ENCODE measurements at regions not wholly inside any gene's neighbourhood (a gene's known extent, or its start where the extent isn't known, plus 50 kb on each side); places are given as distances from the start of the nearest gene placed in this dataset.

- no peaks in the 10 kb centered on the region for H3K4me1 ChIP-seq
- no peaks in the 10 kb centered on the region for H3K9me3 ChIP-seq
- H3K4me3 ChIP-seq, result no peak overlapping the region
- no peak overlapping the region for H3K27ac ChIP-seq
- H3K36me3 ChIP-seq, result no peaks in the 10 kb centered on the region
- H3K27me3 ChIP-seq, result no peaks in the 10 kb centered on the region
- TF ChIP-seq POLR2A (IDR thresholded peaks at IDR 0.05) (no peak), POLR2AphosphoS5 (IDR thresholded peaks at IDR 0.05) (no peak), EP300 (IDR thresholded peaks at IDR 0.05) (no peak), CTCF (IDR thresholded peaks at IDR 0.05) (no peak)
- ATAC-seq, result no peak
Measured at GRCh38 chr2:49798570-49798969, 644.3 kb upstream of the FSHR start.

GRCh38 chr2:49796266-49796665, 642.0 kb upstream of the FSHR start:
- Histone ChIP-seq H3K9me3 (no peaks in the 10 kb centered on the region), H3K4me1 (no peaks in the 10 kb centered on the region), H3K27ac (no peak overlapping the region), H3K36me3 (no peaks in the 10 kb centered on the region), H3K4me3 (no peak overlapping the region), H3K27me3 (no peaks in the 10 kb centered on the region)
- 90 to 100% methylated on average over 1 to 2 of the region's 3 CpGs for WGBS, 2 donors (ENCODE audit: low coverage in 1 of 2)
- TF ChIP-seq EP300 (IDR thresholded peaks at IDR 0.05), result no peak
- TF ChIP-seq POLR2AphosphoS5 (IDR thresholded peaks at IDR 0.05), result no peak
- no peak for TF ChIP-seq CTCF (IDR thresholded peaks at IDR 0.05)
- no peak for TF ChIP-seq POLR2A (IDR thresholded peaks at IDR 0.05)
- ATAC-seq, result no peak

DNA sequence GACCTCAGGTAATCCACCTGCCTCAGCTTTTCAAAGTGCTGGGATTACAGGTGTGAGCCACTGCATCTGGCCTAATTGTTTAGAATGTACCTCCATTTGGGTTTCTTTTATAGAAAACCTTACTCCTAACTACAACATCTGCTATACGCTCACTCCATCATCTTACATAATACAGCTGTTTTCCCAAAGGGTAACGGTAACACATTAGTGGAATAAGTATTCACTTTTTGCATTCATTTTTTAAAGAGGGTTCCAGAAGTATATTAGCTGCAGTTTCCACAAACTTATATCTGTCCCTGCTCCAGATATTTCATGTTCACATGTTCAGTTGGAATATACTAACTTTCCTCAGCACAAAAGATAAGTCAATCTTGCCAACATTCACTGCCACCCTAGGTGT, 640.1 kb upstream of the FSHR start:
- Histone ChIP-seq H3K27me3 (no peaks in the 10 kb centered on the region), H3K9me3 (no peaks in the 10 kb centered on the region), H3K36me3 (no peaks in the 10 kb centered on the region), H3K4me1 (no peaks in the 10 kb centered on the region), H3K27ac (no peak overlapping the region), H3K4me3 (no peak overlapping the region)
- no peak for ATAC-seq
- 18 to 86% methylated on average over 2 of the region's 2 CpGs for WGBS, 2 donors (ENCODE audit: low coverage in 1 of 2)
- TF ChIP-seq POLR2A (IDR thresholded peaks at IDR 0.05) (no peak), CTCF (IDR thresholded peaks at IDR 0.05) (no peak), POLR2AphosphoS5 (IDR thresholded peaks at IDR 0.05) (no peak), EP300 (IDR thresholded peaks at IDR 0.05) (no peak)

DNA sequence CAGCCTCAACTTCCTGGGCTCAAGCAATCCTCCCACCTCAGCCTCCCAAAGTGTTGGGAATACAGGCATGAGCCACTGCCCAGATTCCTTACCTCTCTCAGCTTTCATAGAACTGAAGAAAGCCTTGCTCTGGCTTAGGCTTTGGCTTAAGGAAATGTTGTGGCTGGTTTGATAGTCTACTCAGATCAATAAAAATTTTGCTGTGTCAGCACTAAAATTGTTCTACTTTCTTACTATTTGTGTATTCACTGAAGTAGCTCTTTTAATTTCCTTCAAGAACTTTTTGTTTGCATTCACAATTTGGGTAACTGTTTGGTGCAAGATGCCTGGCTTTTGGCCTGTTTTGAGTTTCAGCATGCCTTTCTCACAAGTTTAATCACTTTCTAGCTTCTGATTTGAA, 634.0 kb upstream of the FSHR start:
- no peak overlapping the region for H3K27ac ChIP-seq
- H3K36me3 ChIP-seq, result no peaks in the 10 kb centered on the region
- no peaks in the 10 kb centered on the region for H3K9me3 ChIP-seq
- H3K4me1 ChIP-seq, result no peaks in the 10 kb centered on the region
- no peak for ATAC-seq
- H3K4me3 ChIP-seq, result no peak overlapping the region
- TF ChIP-seq EP300 (IDR thresholded peaks at IDR 0.05) (no peak), CTCF (IDR thresholded peaks at IDR 0.05) (no peak), POLR2AphosphoS5 (IDR thresholded peaks at IDR 0.05) (no peak), POLR2A (IDR thresholded peaks at IDR 0.05) (no peak)
- H3K27me3 ChIP-seq, result no peaks in the 10 kb centered on the region

- TF ChIP-seq CTCF (IDR thresholded peaks at IDR 0.05), result no peak
- TF ChIP-seq POLR2A (IDR thresholded peaks at IDR 0.05), result no peak
- Histone ChIP-seq H3K4me1 (no peaks in the 10 kb centered on the region), H3K9me3 (no peaks in the 10 kb centered on the region), H3K4me3 (no peak overlapping the region), H3K27me3 (no peaks in the 10 kb centered on the region), H3K36me3 (no peaks in the 10 kb centered on the region), H3K27ac (no peak overlapping the region)
- no peak for ATAC-seq
- 73 to 86% methylated on average over 2 of the region's 2 CpGs for WGBS, 2 donors (ENCODE audit: low coverage in 1 of 2)
Measured at GRCh38 chr2:49780949-49781348, 626.6 kb upstream of the FSHR start.
